IPS DF 4.7 (cell line): ENCODE measurements at regions not wholly inside any gene's neighbourhood (a gene's known extent, or its start where the extent isn't known, plus 50 kb on each side); places are given as distances from the start of the nearest gene placed in this dataset.

Experiments
- DNase-seq: peaks from one replicate; pipeline ENCODE4 v3.0.0-alpha.2; 2013; ENCODE audit warnings: low spot score; ENCODE audit errors: extremely low read depth

GRCh38 chr21:41074396-41075184 lies 93.4 kb upstream of the BACE2 start:
- no peak for DNase-seq

DNA sequence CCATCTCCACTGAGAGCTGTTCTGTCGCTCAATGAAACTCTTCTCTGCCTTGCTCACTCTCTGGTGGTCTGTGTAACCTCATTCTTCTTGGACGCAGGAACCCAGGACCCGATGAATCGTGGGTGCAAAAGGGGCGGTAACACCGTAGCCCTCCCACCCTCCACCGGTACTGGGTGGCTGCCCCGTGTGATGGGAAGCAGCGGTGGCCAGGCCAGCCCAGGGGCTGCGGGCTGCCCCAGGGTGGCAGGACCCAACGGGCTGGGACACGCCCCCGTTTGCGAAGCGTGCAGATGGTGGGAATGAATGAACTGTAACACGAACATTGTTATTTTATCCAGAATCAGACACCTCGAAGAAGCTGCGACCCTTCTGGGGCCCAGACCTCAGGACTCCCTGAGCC lies 92.3 kb upstream of the BACE2 start:
- DNase-seq, result no peak

- DNase-seq, result no peak
Observed at GRCh38 chr21:41076064-41076463, 91.9 kb upstream of the BACE2 start.

GRCh38 chr21:41079159-41079558 lies 88.8 kb upstream of the BACE2 start:
- DNase-seq, result no peak

- DNase-seq, result no peak
Observed at GRCh38 chr21:41080485-41081121, 87.4 kb upstream of the BACE2 start.

DNA sequence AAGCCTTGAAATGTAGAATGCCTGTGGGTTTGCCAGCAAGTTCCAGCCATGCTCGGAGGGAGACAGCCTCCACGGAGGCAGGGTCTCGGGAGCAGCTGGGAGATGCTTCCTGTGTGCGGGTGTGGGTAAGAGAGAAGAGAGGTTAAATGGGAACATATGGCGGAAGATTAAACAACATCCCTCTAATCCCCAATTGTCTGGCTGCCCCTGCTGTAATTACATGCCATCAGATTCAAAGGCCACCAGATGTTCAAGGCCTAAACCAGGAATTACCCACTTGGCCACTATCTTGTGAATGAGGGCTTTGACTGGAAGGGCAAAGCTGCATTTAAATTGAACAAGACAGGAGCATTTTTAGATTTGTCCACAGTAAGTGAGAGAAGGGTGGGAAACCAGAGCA lies 81.4 kb upstream of the BACE2 start:
- DNase-seq, result no peak

DNA sequence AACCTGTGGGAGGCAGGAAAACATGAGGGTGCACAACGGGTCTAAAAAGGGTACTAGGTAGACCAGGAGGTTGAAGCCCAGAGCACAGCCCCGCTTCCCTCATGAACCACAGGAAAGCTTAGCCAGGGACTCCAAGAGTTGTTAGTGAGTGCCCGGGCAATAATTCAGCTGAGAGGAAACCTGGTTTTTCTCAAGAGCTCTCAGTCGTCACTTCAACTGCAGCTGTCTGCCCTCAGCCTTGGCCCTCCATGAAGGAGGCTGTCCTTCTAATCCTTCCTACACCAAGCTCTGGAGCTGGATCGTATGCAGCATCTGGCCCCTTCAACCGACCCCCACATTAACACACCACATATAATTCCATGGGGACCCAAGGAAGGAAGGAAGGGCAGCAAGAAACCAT lies 77.0 kb upstream of the BACE2 start:
- no peak for DNase-seq

- no peak for DNase-seq
Observed at GRCh38 chr21:41091616-41092015, 76.3 kb upstream of the BACE2 start.

GRCh38 chr21:41092312-41092711 lies 75.6 kb upstream of the BACE2 start:
- no peak for DNase-seq

GRCh38 chr21:41095983-41096382 lies 72.0 kb upstream of the BACE2 start:
- DNase-seq, result no peak

DNA sequence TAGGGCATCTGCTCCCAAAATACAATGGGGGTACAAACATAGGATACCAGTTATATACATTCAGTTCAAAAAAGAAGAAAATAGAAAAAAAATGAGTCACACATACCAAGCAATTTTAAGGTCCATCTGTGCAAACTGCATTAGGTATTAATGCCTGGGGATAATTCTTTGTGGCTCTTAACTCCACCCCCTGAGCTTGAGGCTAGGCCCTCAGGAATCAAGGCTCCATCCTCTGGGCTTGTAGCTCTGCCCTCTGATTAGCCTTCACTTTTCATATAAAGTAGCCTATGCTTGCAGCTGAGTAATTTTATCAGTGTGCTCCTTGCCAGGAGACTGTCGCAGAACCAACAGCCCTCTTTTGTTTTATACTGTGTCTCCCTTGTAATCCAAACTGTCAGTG lies 69.9 kb upstream of the BACE2 start:
- DNase-seq, result no peak

- no peak for DNase-seq
Observed at GRCh38 chr21:41098481-41099042, 69.4 kb upstream of the BACE2 start.

DNA sequence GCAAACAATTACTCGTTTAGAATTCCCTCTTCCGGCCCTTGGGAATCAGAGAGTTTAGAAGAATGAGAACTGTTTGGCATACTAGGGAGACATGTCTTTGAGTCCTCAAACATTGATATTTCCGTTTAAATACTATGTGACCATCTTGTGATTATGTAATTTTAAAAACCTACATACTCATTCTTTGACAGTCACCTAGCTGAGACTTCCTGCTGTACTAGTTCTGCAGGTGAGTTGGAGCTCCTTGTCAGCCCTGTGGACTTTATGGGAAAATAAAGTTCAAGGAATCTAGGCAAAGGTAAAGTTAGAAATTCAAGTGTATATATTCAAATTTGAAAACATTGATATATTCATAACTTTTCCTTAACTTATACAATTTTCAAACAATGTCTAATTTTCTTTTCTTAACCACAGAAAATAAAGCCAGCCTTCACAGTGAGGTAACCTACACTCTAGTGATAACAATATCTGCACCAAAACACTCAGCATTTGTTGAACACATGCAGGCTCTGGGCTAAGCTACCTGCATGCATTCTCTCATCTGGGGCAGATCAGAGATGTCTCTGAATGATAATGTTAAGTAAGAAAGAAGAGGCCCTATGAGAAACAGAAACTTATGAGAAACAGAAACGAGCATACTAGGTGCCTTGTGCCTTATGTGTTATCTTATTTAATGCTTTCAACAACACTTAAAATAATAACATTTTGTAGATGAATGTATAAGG lies 67.0 kb upstream of the BACE2 start:
- no peak for DNase-seq

DNA sequence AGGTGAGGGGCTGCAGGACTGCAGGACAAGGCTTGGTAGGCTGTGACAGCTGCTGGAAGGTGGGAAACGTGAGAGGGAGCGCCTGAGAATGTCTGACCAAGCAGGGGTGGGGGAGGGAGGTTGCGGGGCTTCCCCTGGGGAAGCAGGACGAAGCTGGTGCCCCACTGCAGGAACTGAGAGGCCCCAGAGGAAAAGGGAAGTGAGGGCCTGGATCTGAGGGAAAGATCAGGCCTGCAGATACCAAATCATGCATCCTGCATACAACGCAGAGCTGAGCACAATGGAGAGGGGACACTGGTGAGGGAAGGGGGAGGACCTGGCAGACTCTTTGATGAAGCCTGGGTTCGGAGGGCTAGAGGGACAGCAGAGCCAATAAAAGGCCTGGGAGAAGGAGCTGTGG lies 65.7 kb upstream of the BACE2 start:
- no peak for DNase-seq

GRCh38 chr21:41107602-41108001 lies 60.4 kb upstream of the BACE2 start:
- DNase-seq, result no peak

DNA sequence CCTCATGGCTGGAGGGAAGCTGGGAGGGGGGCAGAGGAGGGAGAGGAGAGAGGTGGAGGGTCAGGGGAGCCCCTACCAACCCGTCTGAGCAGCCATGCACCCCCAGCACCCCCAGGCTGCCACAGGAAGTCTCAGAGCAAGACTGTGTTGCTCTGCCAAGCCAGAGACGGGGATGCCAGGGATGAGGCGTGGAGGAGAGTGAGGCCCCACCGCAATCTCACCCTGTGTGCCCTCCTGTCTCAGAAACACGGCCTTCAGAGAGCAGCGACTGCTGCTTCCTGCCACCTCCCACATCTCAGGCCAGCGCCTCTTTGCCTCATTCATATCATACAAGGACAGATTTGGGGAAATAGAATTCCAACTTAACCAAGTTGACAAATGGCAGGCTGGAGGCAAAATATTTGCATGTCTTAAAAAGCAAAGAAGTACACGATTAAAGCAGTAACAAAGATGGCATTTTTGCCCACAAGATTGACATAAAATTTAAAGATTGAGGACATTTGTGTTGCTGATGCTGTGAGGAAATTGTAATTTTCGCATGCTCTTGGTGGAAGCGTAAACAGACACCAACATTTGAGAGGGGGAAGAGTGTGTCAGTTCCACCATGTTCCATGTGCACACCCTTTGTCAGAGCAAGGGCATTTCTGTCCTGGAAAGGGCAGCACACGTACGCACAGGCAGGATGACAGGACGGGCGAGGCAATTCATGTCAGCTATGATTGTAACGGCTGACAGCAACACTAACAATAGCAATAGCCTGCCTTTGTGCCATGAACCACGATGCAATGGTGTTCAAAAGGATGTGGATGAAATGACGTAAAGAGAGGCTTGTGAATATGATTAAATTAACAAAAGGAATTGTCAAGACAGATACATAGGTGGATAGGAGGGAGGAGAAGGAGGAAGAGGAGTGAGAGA lies 59.0 kb upstream of the BACE2 start:
- DNase-seq, result no peak

GRCh38 chr21:41110161-41110560 lies 57.8 kb upstream of the BACE2 start:
- DNase-seq, result no peak

GRCh38 chr21:41110664-41111063 lies 57.3 kb upstream of the BACE2 start:
- no peak for DNase-seq

GRCh38 chr21:41111681-41112080 lies 56.3 kb upstream of the BACE2 start:
- no peak for DNase-seq

DNA sequence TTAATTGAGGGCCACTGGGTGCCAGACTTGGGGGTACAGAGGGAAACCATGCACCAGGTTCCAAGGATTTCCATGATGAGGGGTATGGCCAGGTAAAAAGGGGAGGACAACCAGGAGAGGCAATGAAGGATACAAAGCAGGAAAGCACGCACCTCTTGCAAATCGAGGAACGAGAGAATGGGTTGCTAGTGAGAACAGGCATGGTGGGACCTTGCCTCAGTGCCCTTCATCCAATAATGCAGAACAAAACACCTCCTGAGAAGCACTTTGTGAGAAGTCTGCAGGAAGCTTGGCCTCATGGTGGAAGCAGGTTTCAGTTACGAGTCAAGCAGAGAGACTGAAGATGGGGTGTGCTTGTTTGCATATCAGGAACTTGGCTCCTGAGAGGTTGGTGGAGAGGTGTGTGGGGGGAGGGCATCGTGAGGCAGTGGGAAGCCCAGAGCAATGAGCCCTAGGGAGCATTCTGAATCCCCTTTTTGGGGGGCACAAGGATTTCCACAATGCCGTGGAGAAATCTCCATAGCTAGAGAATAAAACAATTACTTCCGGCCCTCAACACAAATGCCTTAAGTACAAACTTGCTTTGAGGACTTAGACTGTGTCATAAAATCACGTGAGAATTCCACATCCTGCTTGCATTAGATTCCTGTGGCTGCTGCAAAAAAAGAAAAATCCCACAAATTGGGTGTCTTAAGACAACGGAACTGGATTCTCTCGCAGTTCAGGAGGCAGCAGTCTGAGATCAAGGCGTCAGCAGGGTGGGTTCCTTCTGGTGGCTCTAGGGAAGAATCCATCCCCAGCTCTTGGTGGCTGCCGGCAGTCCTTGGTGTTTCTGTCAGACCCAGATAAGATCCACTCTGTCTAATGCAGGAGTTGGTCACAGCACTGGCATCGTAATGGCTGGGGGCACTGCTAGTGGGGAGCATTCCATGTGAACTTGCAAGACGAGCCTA lies 54.9 kb upstream of the BACE2 start:
- no peak for DNase-seq
